ENCODE measurements at regions not wholly inside any gene's neighbourhood (a gene's known extent, or its start where the extent isn't known, plus 50 kb on each side); places are given as distances from the start of the nearest gene placed in this dataset.

DNA sequence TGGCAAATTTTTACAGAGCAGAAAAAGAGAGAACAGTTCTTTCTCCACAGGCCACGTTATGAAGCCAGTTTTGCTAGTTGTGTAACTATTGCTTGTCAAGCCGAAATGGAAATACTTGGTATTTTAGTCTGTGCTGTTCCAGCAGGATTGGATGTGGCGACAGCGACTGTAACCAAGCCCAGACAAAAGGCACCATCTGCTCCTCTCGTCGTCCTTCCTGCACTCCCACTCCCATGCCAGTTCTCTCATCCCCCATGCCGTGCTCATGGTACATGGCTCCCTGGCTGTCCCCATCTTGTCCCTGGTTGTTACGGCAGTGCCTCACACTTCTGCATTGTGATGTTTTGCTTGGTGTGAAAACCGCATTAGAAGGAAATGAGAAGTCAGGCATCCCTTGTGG is 185.7 kb upstream of the FZD8 start:
- no peak overlapping the region for H3K27ac Mint-ChIP-seq
- intact Hi-C loops (cut with micrococcal nuclease): no loop called here
- no peak overlapping the region for H3K4me3 Mint-ChIP-seq
- Histone ChIP-seq H3K27me3 (ENCODE audit: control insufficient read depth, insufficient read depth, low read length) (no peaks in the 10 kb centered on the region), H3K36me3 (ENCODE audit: control insufficient read depth, insufficient read depth, low read length) (no peaks in the 10 kb centered on the region), H3K27ac (ENCODE audit: low read length) (no peak overlapping the region), H3K9me3 (ENCODE audit: control insufficient read depth, insufficient read depth, low read length) (no peaks in the 10 kb centered on the region), H3K4me3 (ENCODE audit: low read length) (no peak overlapping the region), H3K4me1 (ENCODE audit: control insufficient read depth, insufficient read depth, low read length) (no peaks in the 10 kb centered on the region)
- DNase-seq: no peak
- peaks cover 2 to 4% of the 10 kb centered on the region in 2 donors for H3K9me3 Mint-ChIP-seq
- no peak for ATAC-seq
- TF ChIP-seq, protein P1, sequence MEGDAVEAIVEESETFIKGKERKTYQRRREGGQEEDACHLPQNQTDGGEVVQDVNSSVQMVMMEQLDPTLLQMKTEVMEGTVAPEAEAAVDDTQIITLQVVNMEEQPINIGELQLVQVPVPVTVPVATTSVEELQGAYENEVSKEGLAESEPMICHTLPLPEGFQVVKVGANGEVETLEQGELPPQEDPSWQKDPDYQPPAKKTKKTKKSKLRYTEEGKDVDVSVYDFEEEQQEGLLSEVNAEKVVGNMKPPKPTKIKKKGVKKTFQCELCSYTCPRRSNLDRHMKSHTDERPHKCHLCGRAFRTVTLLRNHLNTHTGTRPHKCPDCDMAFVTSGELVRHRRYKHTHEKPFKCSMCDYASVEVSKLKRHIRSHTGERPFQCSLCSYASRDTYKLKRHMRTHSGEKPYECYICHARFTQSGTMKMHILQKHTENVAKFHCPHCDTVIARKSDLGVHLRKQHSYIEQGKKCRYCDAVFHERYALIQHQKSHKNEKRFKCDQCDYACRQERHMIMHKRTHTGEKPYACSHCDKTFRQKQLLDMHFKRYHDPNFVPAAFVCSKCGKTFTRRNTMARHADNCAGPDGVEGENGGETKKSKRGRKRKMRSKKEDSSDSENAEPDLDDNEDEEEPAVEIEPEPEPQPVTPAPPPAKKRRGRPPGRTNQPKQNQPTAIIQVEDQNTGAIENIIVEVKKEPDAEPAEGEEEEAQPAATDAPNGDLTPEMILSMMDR (IDR thresholded peaks at IDR 0.05): no peak
- H3K27me3 Mint-ChIP-seq (ENCODE audit: low read depth in 2 of 2): no peaks in the 10 kb centered on the region
- WGBS (ENCODE audit: insufficient coverage): 92% methylated on average over 9 of the region's 9 CpGs
- H3K4me1 Mint-ChIP-seq: no peaks in the 10 kb centered on the region
- no peaks in the 10 kb centered on the region for H3K36me3 Mint-ChIP-seq

GRCh38 chr10:35824704-35825103 is 182.6 kb upstream of the FZD8 start:
- intact Hi-C loops (cut with micrococcal nuclease): no loop called here
- H3K27me3 ChIP-seq (ENCODE audit: control insufficient read depth, insufficient read depth, low read length): no peaks in the 10 kb centered on the region
- Mint-ChIP-seq H3K4me3 (no peak overlapping the region), H3K27me3 (ENCODE audit: low read depth in 2 of 2) (no peaks in the 10 kb centered on the region), H3K36me3 (no peaks in the 10 kb centered on the region), H3K4me1 (no peaks in the 10 kb centered on the region), H3K27ac (no peak overlapping the region), H3K9me3 (peaks cover 3 to 4% of the 10 kb centered on the region in 2 donors)
- no peak overlapping the region for H3K27ac ChIP-seq (ENCODE audit: low read length)
- WGBS (ENCODE audit: insufficient coverage): 79% methylated on average over 3 of the region's 3 CpGs
- ATAC-seq: no peak
- H3K9me3 ChIP-seq (ENCODE audit: control insufficient read depth, insufficient read depth, low read length): no peaks in the 10 kb centered on the region
- H3K36me3 ChIP-seq (ENCODE audit: control insufficient read depth, insufficient read depth, low read length): no peaks in the 10 kb centered on the region
- TF ChIP-seq, protein P1 (IDR thresholded peaks at IDR 0.05): no peak
- no peak overlapping the region for H3K4me3 ChIP-seq (ENCODE audit: low read length)
- no peaks in the 10 kb centered on the region for H3K4me1 ChIP-seq (ENCODE audit: control insufficient read depth, insufficient read depth, low read length)
- DNase-seq: no peak

DNA sequence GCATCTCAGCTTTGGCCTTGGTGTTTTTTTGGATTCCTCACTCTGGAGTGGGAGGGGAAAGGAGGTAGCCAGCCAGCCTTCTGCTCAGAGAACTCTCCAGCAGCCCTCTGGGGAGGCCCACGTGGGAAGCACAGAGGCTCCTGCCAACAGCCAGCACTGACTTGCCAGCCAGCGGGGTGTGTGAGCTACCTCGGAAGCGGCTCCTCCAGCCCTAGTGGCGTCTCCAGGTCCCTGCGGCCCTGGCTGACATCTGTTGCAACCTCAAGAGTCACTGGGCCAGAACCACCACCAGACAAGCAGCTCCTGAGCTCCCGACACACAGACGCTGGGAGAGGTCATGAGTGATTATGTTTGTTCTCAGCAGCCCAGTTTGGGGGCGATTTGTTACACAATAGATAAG is 180.2 kb upstream of the FZD8 start:
- WGBS (ENCODE audit: insufficient coverage): 84% methylated on average over 9 of the region's 9 CpGs

More for the DNA sequence above, 180.2 kb upstream of the FZD8 start:
- TF ChIP-seq, protein P1 (IDR thresholded peaks at IDR 0.05): no peak
- H3K4me3 Mint-ChIP-seq: no peak overlapping the region
- H3K27ac Mint-ChIP-seq: no peak overlapping the region
- DNase-seq (no peak), ATAC-seq (no peak)
- intact Hi-C loops (cut with micrococcal nuclease): no loop called here
- H3K4me1 ChIP-seq (ENCODE audit: control insufficient read depth, insufficient read depth, low read length): no peaks in the 10 kb centered on the region
- no peaks in the 10 kb centered on the region for H3K27me3 Mint-ChIP-seq (ENCODE audit: low read depth in 2 of 2)
- peaks cover 0 to 6% of the 10 kb centered on the region in 2 donors for H3K9me3 Mint-ChIP-seq
- H3K27ac ChIP-seq (ENCODE audit: low read length): no peak overlapping the region
- H3K4me3 ChIP-seq (ENCODE audit: low read length): no peak overlapping the region
- no peaks in the 10 kb centered on the region for H3K4me1 Mint-ChIP-seq
- no peaks in the 10 kb centered on the region for H3K36me3 ChIP-seq (ENCODE audit: control insufficient read depth, insufficient read depth, low read length)
- H3K9me3 ChIP-seq (ENCODE audit: control insufficient read depth, insufficient read depth, low read length): no peaks in the 10 kb centered on the region
- H3K27me3 ChIP-seq (ENCODE audit: control insufficient read depth, insufficient read depth, low read length): no peaks in the 10 kb centered on the region
- no peaks in the 10 kb centered on the region for H3K36me3 Mint-ChIP-seq

All from natural killer cell (primary cell).